VCaP (cell line): ENCODE measurements at regions not wholly inside any gene's neighbourhood (a gene's known extent, or its start where the extent isn't known, plus 50 kb on each side); places are given as distances from the start of the nearest gene placed in this dataset.
"Not testable (repeated sequence)": the region's sequence is repeated elsewhere in the genome, so short reads cannot be mapped to it uniquely, and the experiment has no call there.

Experiments used
- H3K27ac ChIP-seq: fragments of 450-650 bp; 2 replicates; pipeline ENCODE4 v1.5.1; 2017
- TF ChIP-seq, protein P1 (sequence below): fragments of 450-650 bp; conservative IDR thresholded peaks from 2 replicates; pipeline ENCODE4 v1.5.1; 2017; ENCODE audit warnings: mild to moderate bottlenecking, moderate library complexity

DNA sequence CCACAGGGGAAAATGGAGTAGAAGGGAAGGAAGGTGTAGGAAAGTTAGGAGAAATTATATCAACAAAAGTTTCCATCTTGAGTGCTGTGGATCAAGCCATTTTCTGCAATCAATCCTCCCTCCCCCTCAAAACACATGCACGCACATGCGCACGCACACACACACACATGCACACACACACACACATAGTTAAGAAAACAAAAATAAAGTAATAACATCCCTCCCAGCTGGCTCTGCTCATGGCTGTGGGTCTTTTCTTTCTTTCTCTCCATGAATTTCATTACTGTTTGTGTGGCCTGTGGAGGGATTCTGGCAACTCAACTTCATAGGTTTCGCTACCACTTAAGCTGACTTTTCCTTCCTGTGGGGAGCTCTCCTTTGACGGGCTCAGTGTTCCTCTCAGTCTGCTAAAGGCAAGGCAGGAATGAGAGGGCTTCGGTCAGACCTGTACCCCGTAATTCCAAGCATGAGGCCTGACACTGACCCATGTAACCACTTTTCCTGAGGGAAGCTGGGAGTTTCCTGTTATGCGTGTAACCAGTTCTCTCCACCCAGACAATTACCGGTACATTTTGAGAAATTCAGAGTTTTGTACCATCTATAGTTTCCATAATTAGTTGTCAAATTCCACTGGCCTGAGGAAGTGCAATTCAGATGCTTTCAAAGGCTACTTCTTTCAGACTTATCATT is 79.8 kb downstream of the ZNF92 start:
- H3K27ac ChIP-seq = no peak overlapping the region
- TF ChIP-seq, protein P1, sequence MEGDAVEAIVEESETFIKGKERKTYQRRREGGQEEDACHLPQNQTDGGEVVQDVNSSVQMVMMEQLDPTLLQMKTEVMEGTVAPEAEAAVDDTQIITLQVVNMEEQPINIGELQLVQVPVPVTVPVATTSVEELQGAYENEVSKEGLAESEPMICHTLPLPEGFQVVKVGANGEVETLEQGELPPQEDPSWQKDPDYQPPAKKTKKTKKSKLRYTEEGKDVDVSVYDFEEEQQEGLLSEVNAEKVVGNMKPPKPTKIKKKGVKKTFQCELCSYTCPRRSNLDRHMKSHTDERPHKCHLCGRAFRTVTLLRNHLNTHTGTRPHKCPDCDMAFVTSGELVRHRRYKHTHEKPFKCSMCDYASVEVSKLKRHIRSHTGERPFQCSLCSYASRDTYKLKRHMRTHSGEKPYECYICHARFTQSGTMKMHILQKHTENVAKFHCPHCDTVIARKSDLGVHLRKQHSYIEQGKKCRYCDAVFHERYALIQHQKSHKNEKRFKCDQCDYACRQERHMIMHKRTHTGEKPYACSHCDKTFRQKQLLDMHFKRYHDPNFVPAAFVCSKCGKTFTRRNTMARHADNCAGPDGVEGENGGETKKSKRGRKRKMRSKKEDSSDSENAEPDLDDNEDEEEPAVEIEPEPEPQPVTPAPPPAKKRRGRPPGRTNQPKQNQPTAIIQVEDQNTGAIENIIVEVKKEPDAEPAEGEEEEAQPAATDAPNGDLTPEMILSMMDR = no peak

DNA sequence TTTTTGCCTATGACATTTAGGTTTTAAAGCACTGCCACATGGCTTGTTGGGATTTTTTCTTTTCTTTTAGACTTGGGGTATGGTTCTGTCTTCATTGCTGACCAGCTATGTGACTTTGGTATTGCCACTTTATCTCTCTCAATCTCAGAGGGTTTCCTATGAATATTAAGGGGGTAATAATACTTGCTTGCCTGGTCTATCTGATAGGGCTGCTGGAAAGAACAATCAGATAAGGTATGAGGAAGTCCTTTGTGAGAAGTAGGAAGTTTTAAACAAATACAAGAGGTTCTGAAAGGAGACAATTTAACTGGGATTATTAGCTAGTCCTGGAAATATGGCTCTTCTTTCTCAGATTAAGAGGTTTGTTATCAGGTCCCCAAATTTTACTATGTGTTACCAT is 80.8 kb downstream of the ZNF92 start:
- TF ChIP-seq, protein P1 = no peak
- H3K27ac ChIP-seq = no peak overlapping the region

DNA sequence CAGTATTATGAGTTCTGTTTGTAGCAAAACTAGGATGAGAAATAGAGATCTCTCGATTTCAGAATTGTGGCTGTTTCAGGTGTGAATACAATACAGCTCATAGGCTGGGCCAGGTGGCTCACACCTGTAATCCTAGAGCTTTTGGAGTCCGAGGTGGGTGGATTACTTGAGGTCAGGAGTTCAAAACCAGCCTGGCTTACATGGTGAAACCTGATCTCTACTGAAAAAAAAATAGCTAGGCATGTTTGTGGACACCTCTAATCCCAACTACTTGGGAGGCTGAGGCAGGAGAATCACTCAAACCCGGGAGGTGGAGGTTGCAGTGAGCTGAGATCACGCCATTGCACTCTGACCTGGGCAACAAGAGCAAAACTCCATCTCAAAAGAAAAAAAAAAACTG is 81.4 kb downstream of the ZNF92 start:
- H3K27ac ChIP-seq = not testable (repeated sequence)

DNA sequence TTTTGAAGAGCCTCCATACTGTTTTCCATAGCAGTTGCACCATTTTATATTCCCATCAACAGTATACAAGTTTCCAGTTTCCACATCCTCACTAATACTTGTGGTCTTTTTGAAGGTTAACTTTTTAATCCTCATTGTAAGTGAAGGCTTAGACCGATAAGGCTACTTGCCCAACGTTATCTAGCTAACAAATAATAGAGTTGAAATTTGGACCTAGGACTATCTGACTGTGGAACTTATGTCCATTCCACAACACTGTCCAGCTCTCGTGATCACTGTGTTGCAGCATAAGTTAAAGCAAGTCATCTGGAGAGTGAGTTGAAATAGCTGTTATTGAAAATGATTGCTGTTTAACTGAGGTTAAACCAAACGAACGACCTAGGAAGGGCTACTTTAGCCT is 84.0 kb downstream of the ZNF92 start:
- TF ChIP-seq, protein P1 = no peak
- no peak overlapping the region for H3K27ac ChIP-seq

DNA sequence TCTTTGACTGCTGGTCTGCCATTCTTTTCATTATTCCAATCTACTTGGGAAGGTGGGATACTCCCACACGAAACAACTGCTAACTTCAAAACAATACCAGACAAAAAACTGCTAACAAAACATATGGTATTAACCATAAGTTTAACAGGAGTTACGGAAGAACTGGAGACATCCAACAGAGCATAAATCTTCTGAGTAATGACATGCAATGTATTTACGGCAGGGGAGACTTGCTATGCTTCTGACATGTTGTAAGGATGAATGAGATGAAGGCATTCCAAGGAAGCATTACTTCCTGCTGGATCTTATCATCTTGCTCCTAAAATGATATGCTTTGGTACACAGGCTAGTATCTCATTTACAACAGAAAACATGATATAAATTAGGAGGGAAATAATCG is 85.8 kb downstream of the ZNF92 start:
- H3K27ac ChIP-seq = no peak overlapping the region
- TF ChIP-seq, protein P1 = no peak

DNA sequence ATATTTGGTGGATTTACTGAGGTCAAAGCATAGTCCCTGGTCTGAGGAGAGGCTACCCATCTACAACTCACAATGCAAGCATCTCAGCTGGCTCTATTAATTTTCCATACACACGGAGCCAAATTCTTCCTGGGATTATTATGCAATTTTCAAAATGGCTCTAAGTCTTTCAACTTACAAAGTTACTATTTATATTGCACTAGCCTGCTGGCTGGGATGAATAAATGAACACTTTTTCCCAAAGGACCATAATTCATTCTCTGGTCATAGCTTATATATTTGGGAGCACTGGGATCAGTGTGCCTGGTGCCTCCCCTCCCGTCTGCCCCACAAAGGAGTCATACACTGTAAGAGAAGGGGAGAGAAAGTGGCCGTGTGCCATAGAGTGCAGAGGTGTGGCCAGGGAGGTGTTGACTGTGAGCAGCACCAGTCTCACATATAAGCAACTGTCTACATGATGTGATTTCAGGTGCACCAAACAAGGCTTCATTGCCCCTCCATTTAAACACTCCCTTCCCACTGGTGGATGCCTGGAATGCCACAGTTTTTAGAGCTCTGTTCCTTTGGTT is 88.6 kb downstream of the ZNF92 start:
- H3K27ac ChIP-seq = no peak overlapping the region
- TF ChIP-seq, protein P1 = no peak

DNA sequence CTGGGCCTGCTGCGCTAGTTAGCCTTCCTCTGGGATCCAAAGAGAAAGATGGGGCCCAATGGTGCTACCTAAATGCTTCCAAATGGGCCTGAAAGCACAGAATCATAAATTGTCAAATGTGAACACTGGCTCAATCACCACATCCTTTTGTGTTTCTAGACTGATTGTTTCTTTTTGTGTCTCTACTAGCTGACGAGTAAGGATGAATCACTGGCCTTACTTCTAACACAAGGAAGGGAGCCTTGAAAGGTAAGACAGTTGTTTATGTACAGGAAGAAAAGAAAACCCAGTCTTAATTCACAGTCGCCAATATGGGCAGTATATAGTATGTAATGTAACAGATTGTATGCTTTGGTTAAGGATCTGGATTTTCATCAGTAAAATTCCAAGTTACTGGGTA is 89.5 kb downstream of the ZNF92 start:
- H3K27ac ChIP-seq = no peak overlapping the region
- TF ChIP-seq, protein P1 = no peak

DNA sequence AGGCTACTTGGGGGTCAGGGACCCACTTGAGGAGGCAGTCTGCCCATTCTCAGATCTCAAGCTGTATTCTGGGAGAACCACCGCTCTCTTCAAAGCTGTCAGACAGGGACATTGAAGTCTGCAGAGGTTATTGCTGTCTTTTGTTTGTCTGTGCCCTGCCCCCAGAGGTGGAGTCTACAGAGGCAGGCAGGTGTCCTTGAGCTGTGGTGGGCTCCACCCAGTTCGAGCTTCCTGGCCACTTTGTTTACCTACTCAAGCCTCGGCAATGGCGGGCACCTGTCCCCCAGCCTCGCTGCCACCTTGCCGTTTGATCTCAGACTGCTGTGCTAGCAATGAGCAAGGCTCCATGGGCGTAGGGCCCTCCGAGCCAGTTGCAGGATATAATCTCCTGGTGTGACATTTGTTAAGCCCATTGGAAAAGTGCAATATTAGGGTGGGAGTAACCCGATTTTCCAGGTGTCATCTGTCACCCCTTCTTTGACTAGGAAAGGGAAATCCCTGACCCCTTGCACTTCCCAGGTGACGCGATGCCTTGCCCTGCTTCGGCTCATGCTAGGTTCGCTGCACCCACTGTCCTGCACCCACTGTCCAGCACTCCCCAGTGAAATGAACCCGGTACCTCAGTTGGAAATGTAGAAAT is 96.4 kb downstream of the ZNF92 start:
- H3K27ac ChIP-seq = not testable (repeated sequence)
